Astrocyte of the spinal cord (primary cell): ENCODE measurements at regions not wholly inside any gene's neighbourhood (a gene's known extent, or its start where the extent isn't known, plus 50 kb on each side); places are given as distances from the start of the nearest gene placed in this dataset.

Experiments used
- DNase-seq: peaks from one replicate; pipeline ENCODE4 v3.0.0; 2011; ENCODE audit warnings: low read depth, low spot score
- H3K4me3 ChIP-seq: 2 replicates; pipeline ENCODE4 v1.5.1; 2011; ENCODE audit warnings: low read depth, mild to moderate bottlenecking, low read length, moderate library complexity
- in situ Hi-C: cut with HindIII; loops from 2 replicates; pipeline ENCODE4 v1.10.0; 2017; ENCODE audit warnings: low sequenced_read_pairs
- TF ChIP-seq, protein P1 (sequence below): IDR thresholded peaks from 2 replicates; pipeline ENCODE4 v1.5.1; 2012; ENCODE audit warnings: low read depth, mild to moderate bottlenecking, low read length, inconsistent platforms

- TF ChIP-seq, protein P1, sequence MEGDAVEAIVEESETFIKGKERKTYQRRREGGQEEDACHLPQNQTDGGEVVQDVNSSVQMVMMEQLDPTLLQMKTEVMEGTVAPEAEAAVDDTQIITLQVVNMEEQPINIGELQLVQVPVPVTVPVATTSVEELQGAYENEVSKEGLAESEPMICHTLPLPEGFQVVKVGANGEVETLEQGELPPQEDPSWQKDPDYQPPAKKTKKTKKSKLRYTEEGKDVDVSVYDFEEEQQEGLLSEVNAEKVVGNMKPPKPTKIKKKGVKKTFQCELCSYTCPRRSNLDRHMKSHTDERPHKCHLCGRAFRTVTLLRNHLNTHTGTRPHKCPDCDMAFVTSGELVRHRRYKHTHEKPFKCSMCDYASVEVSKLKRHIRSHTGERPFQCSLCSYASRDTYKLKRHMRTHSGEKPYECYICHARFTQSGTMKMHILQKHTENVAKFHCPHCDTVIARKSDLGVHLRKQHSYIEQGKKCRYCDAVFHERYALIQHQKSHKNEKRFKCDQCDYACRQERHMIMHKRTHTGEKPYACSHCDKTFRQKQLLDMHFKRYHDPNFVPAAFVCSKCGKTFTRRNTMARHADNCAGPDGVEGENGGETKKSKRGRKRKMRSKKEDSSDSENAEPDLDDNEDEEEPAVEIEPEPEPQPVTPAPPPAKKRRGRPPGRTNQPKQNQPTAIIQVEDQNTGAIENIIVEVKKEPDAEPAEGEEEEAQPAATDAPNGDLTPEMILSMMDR, result no peak
- in situ Hi-C loops, result no loop called here
- H3K4me3 ChIP-seq, result no peak overlapping the region
- DNase-seq, result no peak
Observed at GRCh38 chr5:42956551-42956950, 83.6 kb downstream of the ANXA2R start.

GRCh38 chr5:42953041-42953440 is 87.1 kb downstream of the ANXA2R start:
- in situ Hi-C loops, result no loop called here
- TF ChIP-seq, protein P1, result no peak

DNA sequence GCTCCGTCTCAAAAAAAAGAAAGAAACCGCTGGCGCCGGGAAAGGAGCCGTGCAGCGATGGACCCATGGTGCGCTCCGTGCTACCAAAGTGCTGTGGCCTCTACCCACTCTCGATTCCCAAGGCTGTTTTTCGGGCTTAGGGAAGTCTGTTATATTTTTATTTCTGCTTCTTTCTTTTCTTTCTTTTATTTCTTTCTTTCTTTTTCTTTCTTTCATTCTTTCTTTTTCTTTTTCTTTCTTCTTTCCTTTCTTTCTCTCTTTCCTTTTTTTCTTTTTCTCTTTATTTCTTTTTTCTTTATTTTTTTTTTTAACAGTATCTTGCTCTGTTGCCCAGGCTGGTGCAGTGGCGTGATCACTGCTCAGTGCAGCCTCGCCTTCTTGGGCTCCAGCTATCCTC is 87.5 kb downstream of the ANXA2R start:
- in situ Hi-C loops, result no loop called here
- TF ChIP-seq, protein P1, result no peak
- DNase-seq, result no peak
- H3K4me3 ChIP-seq, result peak overlapping the region; percentile 45

More at GRCh38 chr5:42953041-42953440, 87.1 kb downstream of the ANXA2R start:
- H3K4me3 ChIP-seq, result peak overlapping the region; percentile 45
- DNase-seq, result no peak

GRCh38 chr5:42951293-42951840 is 88.8 kb downstream of the ANXA2R start:
- peak; percentile 50 for DNase-seq
- in situ Hi-C loops, result no loop called here
- H3K4me3 ChIP-seq, result peak overlapping the region; percentile 45

DNA sequence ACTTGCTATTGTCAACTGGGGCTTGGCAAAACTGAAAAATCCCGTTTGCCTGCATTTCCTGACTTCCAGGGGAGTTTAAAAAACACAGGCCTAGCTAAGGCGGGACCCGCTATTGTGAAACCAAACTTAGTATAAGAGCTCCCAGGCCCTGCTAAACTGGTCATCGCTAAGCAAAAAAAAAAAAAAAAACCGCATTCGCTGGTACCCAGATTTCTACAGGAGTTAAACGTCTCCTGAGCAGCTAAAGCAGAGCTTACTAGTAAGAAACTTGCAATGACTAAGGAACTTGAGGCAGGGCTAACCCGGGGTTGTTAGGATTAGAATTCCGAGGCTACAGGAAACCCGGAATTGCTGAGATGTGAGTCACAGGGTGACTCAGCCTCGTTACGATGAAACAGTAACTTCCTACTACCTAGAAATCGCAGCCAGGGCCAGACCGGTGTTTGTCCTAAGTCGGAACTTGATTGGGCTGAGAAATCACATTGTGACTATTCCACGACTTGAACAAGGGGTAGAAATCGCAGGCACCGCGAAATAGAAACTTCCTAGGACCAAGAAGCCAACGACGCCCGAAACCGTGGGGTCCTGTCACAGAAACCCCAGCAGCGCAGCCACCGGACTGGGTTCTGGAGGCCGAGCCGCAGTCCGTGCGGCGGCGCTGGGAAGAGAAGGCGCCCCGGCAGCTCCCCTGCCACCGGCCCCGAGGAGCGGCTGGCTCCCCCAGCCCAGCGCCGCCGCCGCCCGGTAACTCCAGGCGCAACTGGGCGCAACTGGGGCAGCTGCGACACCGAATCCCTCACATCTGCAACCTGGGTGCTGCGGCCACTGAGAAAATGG is 89.4 kb downstream of the ANXA2R start:
- in situ Hi-C loops, result no loop called here
- H3K4me3 ChIP-seq, result peak overlapping the region; percentile 45
- peak; percentile 100 for DNase-seq
- TF ChIP-seq, protein P1, result no peak

More at GRCh38 chr5:42951293-42951840, 88.8 kb downstream of the ANXA2R start:
- TF ChIP-seq, protein P1, result no peak

DNA sequence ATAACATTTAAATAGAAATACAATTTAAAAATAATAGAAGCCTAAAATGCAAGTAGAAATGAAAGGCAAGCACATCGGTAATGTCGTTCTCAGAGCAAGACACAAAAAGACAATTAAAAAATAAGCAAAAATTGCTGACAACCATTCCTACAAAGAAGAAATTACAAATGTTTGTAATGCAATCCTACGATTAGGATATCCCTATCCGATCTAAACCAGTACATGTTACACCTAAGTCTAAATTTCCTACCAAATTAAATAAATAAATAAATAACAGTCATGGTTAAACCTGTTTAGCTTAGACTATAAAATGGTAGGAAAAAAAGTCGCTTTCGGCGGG is 90.0 kb downstream of the ANXA2R start:
- H3K4me3 ChIP-seq, result peak overlapping the region; percentile 25
- DNase-seq, result no peak
- TF ChIP-seq, protein P1, result no peak
- in situ Hi-C loops, result no loop called here
